ENCODE measurements at regions not wholly inside any gene's neighbourhood (a gene's known extent, or its start where the extent isn't known, plus 50 kb on each side); places are given as distances from the start of the nearest gene placed in this dataset.

DNA sequence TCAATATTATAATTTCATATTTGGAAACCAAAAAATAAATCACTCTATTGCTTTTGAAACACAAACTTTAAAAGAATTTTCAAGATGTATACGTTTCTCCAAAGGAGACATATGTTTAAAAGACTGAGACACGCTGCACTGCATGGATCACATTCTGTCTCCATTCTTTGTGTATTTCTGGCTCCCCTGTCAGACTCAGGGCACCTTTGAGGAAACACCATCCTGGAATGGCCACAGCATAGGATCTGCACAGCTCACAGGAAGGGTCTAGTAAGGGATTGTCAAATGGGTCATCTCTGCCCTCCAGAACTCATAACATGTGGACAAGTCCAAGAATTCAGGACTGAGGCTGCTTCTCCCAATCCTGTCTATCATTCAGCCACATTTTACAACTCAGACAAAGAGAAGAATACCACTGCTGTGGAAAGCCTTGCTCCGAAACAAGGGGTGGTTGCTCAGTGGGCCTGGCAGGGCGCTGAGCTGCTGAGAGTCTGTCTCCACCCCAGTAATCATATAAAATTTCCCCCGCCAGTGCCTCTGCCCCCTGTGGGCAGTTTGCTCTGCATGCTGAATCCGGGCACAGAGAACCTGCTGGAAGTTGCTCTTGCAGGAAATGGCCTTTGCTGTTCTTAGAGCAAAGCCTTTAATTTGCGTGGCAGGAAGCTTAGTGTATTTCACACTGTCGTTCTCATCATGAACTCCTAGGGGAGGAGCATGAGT lies 85.3 kb upstream of the KLHL29 start:
- TF ChIP-seq, protein P1, sequence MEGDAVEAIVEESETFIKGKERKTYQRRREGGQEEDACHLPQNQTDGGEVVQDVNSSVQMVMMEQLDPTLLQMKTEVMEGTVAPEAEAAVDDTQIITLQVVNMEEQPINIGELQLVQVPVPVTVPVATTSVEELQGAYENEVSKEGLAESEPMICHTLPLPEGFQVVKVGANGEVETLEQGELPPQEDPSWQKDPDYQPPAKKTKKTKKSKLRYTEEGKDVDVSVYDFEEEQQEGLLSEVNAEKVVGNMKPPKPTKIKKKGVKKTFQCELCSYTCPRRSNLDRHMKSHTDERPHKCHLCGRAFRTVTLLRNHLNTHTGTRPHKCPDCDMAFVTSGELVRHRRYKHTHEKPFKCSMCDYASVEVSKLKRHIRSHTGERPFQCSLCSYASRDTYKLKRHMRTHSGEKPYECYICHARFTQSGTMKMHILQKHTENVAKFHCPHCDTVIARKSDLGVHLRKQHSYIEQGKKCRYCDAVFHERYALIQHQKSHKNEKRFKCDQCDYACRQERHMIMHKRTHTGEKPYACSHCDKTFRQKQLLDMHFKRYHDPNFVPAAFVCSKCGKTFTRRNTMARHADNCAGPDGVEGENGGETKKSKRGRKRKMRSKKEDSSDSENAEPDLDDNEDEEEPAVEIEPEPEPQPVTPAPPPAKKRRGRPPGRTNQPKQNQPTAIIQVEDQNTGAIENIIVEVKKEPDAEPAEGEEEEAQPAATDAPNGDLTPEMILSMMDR (conservative IDR thresholded peaks at IDR 0.05): no peak
- no peak for TF ChIP-seq ZFX (IDR thresholded peaks at IDR 0.05)

Measured in C4-2B (cell line).